HUDEP-2 (cell line): ENCODE measurements at regions not wholly inside any gene's neighbourhood (a gene's known extent, or its start where the extent isn't known, plus 50 kb on each side); places are given as distances from the start of the nearest gene placed in this dataset.

Source experiments
- DNase-seq, 76 experiments: peaks; one replicate each; lab custom pipeline; 2025; ENCODE audit not compliant: unreplicated experiment in 76 of 76; lab: John Stamatoyannopoulos, UW

- no peak for DNase-seq
These were observed 78.8 kb downstream of the TET3 start for GRCh38 chr2:74063486-74063885.

GRCh38 chr2:74065456-74065855 lies 80.7 kb downstream of the TET3 start:
- DNase-seq, result no peak

- no peak for DNase-seq
These were observed 81.1 kb downstream of the BOLA3 start for GRCh38 chr2:74066491-74067203.

- no peak for DNase-seq
These were observed 80.4 kb downstream of the BOLA3 start for GRCh38 chr2:74067221-74067747.

GRCh38 chr2:74070991-74071390 lies 76.7 kb downstream of the BOLA3 start:
- DNase-seq, result no peak

- DNase-seq, result no peak
These were observed 76.3 kb downstream of the BOLA3 start for GRCh38 chr2:74071426-74071825.

GRCh38 chr2:74072565-74072964 lies 75.1 kb downstream of the BOLA3 start:
- peak in 2 of 76 experiments; percentile 13 to 29 for DNase-seq

GRCh38 chr2:74074487-74074886 lies 73.2 kb downstream of the BOLA3 start:
- peak in 7 of 76 experiments; percentile 4 to 29 (median 17) for DNase-seq

GRCh38 chr2:74076074-74076470 lies 71.6 kb downstream of the BOLA3 start:
- no peak for DNase-seq

- peak in 66 of 76 experiments; percentile 7 to 76 (median 51) for DNase-seq
These were observed 70.1 kb downstream of the BOLA3 start for GRCh38 chr2:74077636-74078035.

GRCh38 chr2:74078466-74078865 lies 69.2 kb downstream of the BOLA3 start:
- DNase-seq, result peak in 21 of 76 experiments; percentile 10 to 71 (median 37)

GRCh38 chr2:74079522-74080341 lies 68.0 kb downstream of the BOLA3 start:
- DNase-seq, result no peak

GRCh38 chr2:74080346-74080745 lies 67.4 kb downstream of the BOLA3 start:
- no peak for DNase-seq

- no peak for DNase-seq
These were observed 66.5 kb downstream of the BOLA3 start for GRCh38 chr2:74081030-74081762.

- DNase-seq, result no peak
These were observed 66.0 kb downstream of the BOLA3 start for GRCh38 chr2:74081763-74082110.

GRCh38 chr2:74083750-74084149 lies 64.0 kb downstream of the BOLA3 start:
- peak in 72 of 76 experiments; percentile 24 to 85 (median 63) for DNase-seq
